IPS DF 6.9 (cell line): ENCODE measurements at regions not wholly inside any gene's neighbourhood (a gene's known extent, or its start where the extent isn't known, plus 50 kb on each side); places are given as distances from the start of the nearest gene placed in this dataset.

ENCODE experiments used
- DNase-seq: peaks from one replicate; pipeline ENCODE4 v3.0.0-alpha.2; 2013; ENCODE audit warnings: low read depth, low spot score
- H3K27ac ChIP-seq: one replicate; pipeline ENCODE4 v1.5.1; 2013; ENCODE audit warnings: low read length, control low read depth
- H3K27me3 ChIP-seq: 2 replicates; pipeline ENCODE4 v1.6.1; 2013; ENCODE audit warnings: mild to moderate bottlenecking, low read length; ENCODE audit not compliant: control insufficient read depth, insufficient read depth
- H3K36me3 ChIP-seq: 2 replicates; pipeline ENCODE4 v1.6.1; 2013; ENCODE audit warnings: low read length; ENCODE audit not compliant: control insufficient read depth, insufficient read depth
- H3K4me1 ChIP-seq: 2 replicates; pipeline ENCODE4 v1.6.1; 2013; ENCODE audit warnings: low read length; ENCODE audit not compliant: control insufficient read depth, insufficient read depth
- H3K4me3 ChIP-seq: 2 replicates; pipeline ENCODE4 v1.5.1; 2013; ENCODE audit warnings: mild to moderate bottlenecking, low read length
- H3K9me3 ChIP-seq: 2 replicates; pipeline ENCODE4 v1.6.1; 2013; ENCODE audit warnings: low read length, inconsistent platforms; ENCODE audit not compliant: control insufficient read depth, insufficient read depth
- WGBS: extraction: QIAGEN DNeasy Blood & Tissue Kit; methylation state at CpG from one replicate; pipeline ENCODE4 v1.1.7; 2013; ENCODE audit warnings: mixed read lengths, missing lambda C conversion rate; ENCODE audit not compliant: insufficient read length, insufficient coverage; 5-methylcytosine and 5-hydroxymethylcytosine counted together

- no peak for DNase-seq
- Histone ChIP-seq H3K4me1 (no peaks in the 10 kb centered on the region), H3K9me3 (no peaks in the 10 kb centered on the region), H3K27me3 (0 out of 2 replicates have a peak, but pooled peaks cover 2% of the 10 kb centered on the region), H3K27ac (no peak overlapping the region), H3K4me3 (no peak overlapping the region), H3K36me3 (no peaks in the 10 kb centered on the region)
- no CpG with 5 or more reads among the region's 9 CpGs for WGBS
These were observed 216.0 kb upstream of the SFSWAP start for GRCh38 chr12:131494741-131495524.

- Histone ChIP-seq H3K9me3 (no peaks in the 10 kb centered on the region), H3K36me3 (no peaks in the 10 kb centered on the region), H3K4me3 (no peak overlapping the region), H3K27me3 (no peaks in the 10 kb centered on the region), H3K27ac (no peak overlapping the region), H3K4me1 (no peaks in the 10 kb centered on the region)
- no peak for DNase-seq
- no CpG with 5 or more reads among the region's 2 CpGs for WGBS
These were observed 212.9 kb upstream of the SFSWAP start for GRCh38 chr12:131497966-131498365.

GRCh38 chr12:131499160-131499863 is 211.6 kb upstream of the SFSWAP start:
- no peak for DNase-seq
- Histone ChIP-seq H3K27ac (no peak overlapping the region), H3K4me1 (no peaks in the 10 kb centered on the region), H3K27me3 (no peaks in the 10 kb centered on the region), H3K4me3 (no peak overlapping the region), H3K9me3 (no peaks in the 10 kb centered on the region), H3K36me3 (no peaks in the 10 kb centered on the region)
- WGBS = no CpG with 5 or more reads among the region's 1 CpG

GRCh38 chr12:131499864-131500190 is 211.1 kb upstream of the SFSWAP start:
- no peaks in the 10 kb centered on the region for H3K36me3 ChIP-seq
- no peak overlapping the region for H3K4me3 ChIP-seq
- H3K27ac ChIP-seq = no peak overlapping the region
- H3K9me3 ChIP-seq = no peaks in the 10 kb centered on the region
- DNase-seq = no peak
- WGBS = no CpG with 5 or more reads among the region's 1 CpG
- H3K27me3 ChIP-seq = no peaks in the 10 kb centered on the region
- no peaks in the 10 kb centered on the region for H3K4me1 ChIP-seq

- Histone ChIP-seq H3K4me1 (no peaks in the 10 kb centered on the region), H3K27me3 (no peaks in the 10 kb centered on the region), H3K27ac (no peak overlapping the region), H3K9me3 (no peaks in the 10 kb centered on the region), H3K4me3 (no peak overlapping the region), H3K36me3 (no peaks in the 10 kb centered on the region)
- DNase-seq = no peak
- no CpG with 5 or more reads among the region's 10 CpGs for WGBS
These were observed 210.3 kb upstream of the SFSWAP start for GRCh38 chr12:131500564-131500963.

GRCh38 chr12:131505561-131505960 is 205.3 kb upstream of the SFSWAP start:
- no peak for DNase-seq
- Histone ChIP-seq H3K4me3 (no peak overlapping the region), H3K27ac (no peak overlapping the region), H3K4me1 (no peaks in the 10 kb centered on the region), H3K36me3 (no peaks in the 10 kb centered on the region), H3K27me3 (no peaks in the 10 kb centered on the region), H3K9me3 (no peaks in the 10 kb centered on the region)
- no CpG with 5 or more reads among the region's 9 CpGs for WGBS

GRCh38 chr12:131506426-131506825 is 204.5 kb upstream of the SFSWAP start:
- no peak overlapping the region for H3K4me3 ChIP-seq
- no peaks in the 10 kb centered on the region; the same call in 1 of the 2 replicates for H3K4me1 ChIP-seq
- no CpG with 5 or more reads among the region's 6 CpGs for WGBS
- H3K36me3 ChIP-seq = no peaks in the 10 kb centered on the region
- no peaks in the 10 kb centered on the region for H3K27me3 ChIP-seq
- no peaks in the 10 kb centered on the region for H3K9me3 ChIP-seq
- H3K27ac ChIP-seq = no peak overlapping the region
- no peak for DNase-seq

GRCh38 chr12:131507094-131507493 is 203.8 kb upstream of the SFSWAP start:
- no CpG with 5 or more reads among the region's 4 CpGs for WGBS
- H3K36me3 ChIP-seq = no peaks in the 10 kb centered on the region
- no peaks in the 10 kb centered on the region for H3K27me3 ChIP-seq
- no peaks in the 10 kb centered on the region; the same call in 1 of the 2 replicates for H3K4me1 ChIP-seq
- H3K4me3 ChIP-seq = no peak overlapping the region
- H3K27ac ChIP-seq = no peak overlapping the region
- DNase-seq = no peak
- no peaks in the 10 kb centered on the region for H3K9me3 ChIP-seq

- H3K4me3 ChIP-seq = no peak overlapping the region
- no peaks in the 10 kb centered on the region; the same call in 1 of the 2 replicates for H3K4me1 ChIP-seq
- no peaks in the 10 kb centered on the region for H3K9me3 ChIP-seq
- no peak overlapping the region for H3K27ac ChIP-seq
- H3K36me3 ChIP-seq = no peaks in the 10 kb centered on the region
- H3K27me3 ChIP-seq = no peaks in the 10 kb centered on the region
- DNase-seq = no peak
- WGBS = no CpG with 5 or more reads among the region's 9 CpGs
These were observed 203.0 kb upstream of the SFSWAP start for GRCh38 chr12:131507881-131508280.

GRCh38 chr12:131509701-131510100 is 201.2 kb upstream of the SFSWAP start:
- DNase-seq = no peak
- Histone ChIP-seq H3K27me3 (no peaks in the 10 kb centered on the region), H3K4me3 (no peak overlapping the region), H3K9me3 (no peaks in the 10 kb centered on the region), H3K4me1 (no peaks in the 10 kb centered on the region; the same call in 1 of the 2 replicates), H3K36me3 (no peaks in the 10 kb centered on the region), H3K27ac (no peak overlapping the region)
- no CpG with 5 or more reads among the region's 7 CpGs for WGBS
